Mucosa of rectum (tissue), 2 donors: ENCODE measurements at regions not wholly inside any gene's neighbourhood (a gene's known extent, or its start where the extent isn't known, plus 50 kb on each side); places are given as distances from the start of the nearest gene placed in this dataset.

Experiments used
- H3K27ac ChIP-seq, 2 donors: one replicate each; pipeline ENCODE4 v1.7.0; 2013; ENCODE audit warnings: inconsistent platforms in 2 of 2, low read depth in 2 of 2, low read length in 2 of 2
- H3K27me3 ChIP-seq, 2 donors: one replicate each; pipeline ENCODE4 v1.7.0; 2013; ENCODE audit warnings: low read length in 2 of 2; ENCODE audit not compliant: control insufficient read depth in 2 of 2, insufficient read depth in 2 of 2
- H3K36me3 ChIP-seq, 2 donors: one replicate each; pipeline ENCODE4 v1.7.0; 2013; ENCODE audit warnings: low read length in 2 of 2; ENCODE audit not compliant: control insufficient read depth in 2 of 2, insufficient read depth in 2 of 2
- H3K4me1 ChIP-seq, 2 donors: one replicate each; pipeline ENCODE4 v1.7.0; 2013; ENCODE audit warnings: low read length in 2 of 2, mild to moderate bottlenecking in 1 of 2; ENCODE audit not compliant: control insufficient read depth in 2 of 2, insufficient read depth in 2 of 2
- H3K4me3 ChIP-seq, 2 donors: one replicate each; pipeline ENCODE4 v1.7.0; 2013; ENCODE audit warnings: low read length in 2 of 2
- H3K9ac ChIP-seq, 2 donors: one replicate each; pipeline ENCODE4 v1.7.0; 2013; ENCODE audit warnings: low read length in 2 of 2, low read depth in 1 of 2, mild to moderate bottlenecking in 1 of 2
- H3K9me3 ChIP-seq, 2 donors: one replicate each; pipeline ENCODE4 v1.7.0; 2013; ENCODE audit warnings: low read length in 2 of 2; ENCODE audit not compliant: control insufficient read depth in 2 of 2
- donor health status: healthy.
- donor health status: Normal muscosa, but diverticular disease.

- Histone ChIP-seq H3K27me3 (no peaks in the 10 kb centered on the region), H3K27ac (no peak overlapping the region), H3K4me3 (no peak overlapping the region), H3K9me3 (no peaks in the 10 kb centered on the region), H3K4me1 (no peaks in the 10 kb centered on the region), H3K9ac (no peak overlapping the region), H3K36me3 (no peaks in the 10 kb centered on the region)
These were observed 786.6 kb upstream of the RGS18 start for GRCh38 chr1:191371626-191372025.

- H3K4me1 ChIP-seq = no peaks in the 10 kb centered on the region
- H3K9ac ChIP-seq = no peak overlapping the region
These were observed 770.0 kb upstream of the RGS18 start for GRCh38 chr1:191388283-191388682.

GRCh38 chr1:191396622-191397021 is 761.6 kb upstream of the RGS18 start:
- H3K4me3 ChIP-seq = no peak overlapping the region
- no peaks in the 10 kb centered on the region for H3K4me1 ChIP-seq
- H3K27ac ChIP-seq = no peak overlapping the region
- H3K36me3 ChIP-seq = no peaks in the 10 kb centered on the region
- H3K9me3 ChIP-seq = peaks cover 0 to 2% of the 10 kb centered on the region in 2 donors
- no peaks in the 10 kb centered on the region for H3K27me3 ChIP-seq
- H3K9ac ChIP-seq = no peak overlapping the region

More at GRCh38 chr1:191388283-191388682, 770.0 kb upstream of the RGS18 start:
- no peaks in the 10 kb centered on the region for H3K9me3 ChIP-seq
- H3K27me3 ChIP-seq = no peaks in the 10 kb centered on the region
- H3K27ac ChIP-seq = no peak overlapping the region
- no peaks in the 10 kb centered on the region for H3K36me3 ChIP-seq
- no peak overlapping the region for H3K4me3 ChIP-seq

- Histone ChIP-seq H3K27me3 (no peaks in the 10 kb centered on the region), H3K4me1 (no peaks in the 10 kb centered on the region), H3K4me3 (no peak overlapping the region), H3K27ac (no peak overlapping the region), H3K9me3 (peaks cover 0 to 2% of the 10 kb centered on the region in 2 donors), H3K9ac (no peak overlapping the region), H3K36me3 (no peaks in the 10 kb centered on the region)
These were observed 759.7 kb upstream of the RGS18 start for GRCh38 chr1:191398551-191398950.

- Histone ChIP-seq H3K9me3 (no peaks in the 10 kb centered on the region), H3K4me3 (no peak overlapping the region), H3K36me3 (no peaks in the 10 kb centered on the region), H3K9ac (no peak overlapping the region), H3K4me1 (no peaks in the 10 kb centered on the region), H3K27me3 (no peaks in the 10 kb centered on the region), H3K27ac (no peak overlapping the region)
These were observed 752.8 kb upstream of the RGS18 start for GRCh38 chr1:191405417-191405816.

GRCh38 chr1:191414981-191415640 is 743.2 kb upstream of the RGS18 start:
- Histone ChIP-seq H3K4me3 (no peak overlapping the region), H3K36me3 (no peaks in the 10 kb centered on the region), H3K9ac (no peak overlapping the region), H3K27ac (no peak overlapping the region), H3K4me1 (no peaks in the 10 kb centered on the region), H3K9me3 (no peaks in the 10 kb centered on the region), H3K27me3 (no peaks in the 10 kb centered on the region)

- Histone ChIP-seq H3K9ac (no peak overlapping the region), H3K9me3 (no peaks in the 10 kb centered on the region), H3K4me1 (no peaks in the 10 kb centered on the region), H3K27ac (no peak overlapping the region), H3K36me3 (no peaks in the 10 kb centered on the region), H3K4me3 (no peak overlapping the region), H3K27me3 (no peaks in the 10 kb centered on the region)
These were observed 738.4 kb upstream of the RGS18 start for GRCh38 chr1:191419842-191420241.

- no peaks in the 10 kb centered on the region for H3K36me3 ChIP-seq
- no peaks in the 10 kb centered on the region for H3K27me3 ChIP-seq
- H3K4me3 ChIP-seq = no peak overlapping the region
- H3K27ac ChIP-seq = no peak overlapping the region
- no peaks in the 10 kb centered on the region for H3K4me1 ChIP-seq
- no peak overlapping the region for H3K9ac ChIP-seq
- H3K9me3 ChIP-seq = no peaks in the 10 kb centered on the region
These were observed 730.7 kb upstream of the RGS18 start for GRCh38 chr1:191427593-191427992.

- Histone ChIP-seq H3K9me3 (peaks cover 0 to 2% of the 10 kb centered on the region in 2 donors), H3K4me1 (no peaks in the 10 kb centered on the region)
These were observed 725.4 kb upstream of the RGS18 start for GRCh38 chr1:191432817-191433216.

GRCh38 chr1:191438979-191439378 is 719.3 kb upstream of the RGS18 start:
- Histone ChIP-seq H3K4me3 (no peak overlapping the region), H3K36me3 (no peaks in the 10 kb centered on the region), H3K27ac (no peak overlapping the region), H3K4me1 (no peaks in the 10 kb centered on the region), H3K27me3 (no peaks in the 10 kb centered on the region), H3K9me3 (peaks cover 0 to 2% of the 10 kb centered on the region in 2 donors), H3K9ac (no peak overlapping the region)

More at GRCh38 chr1:191432817-191433216, 725.4 kb upstream of the RGS18 start:
- Histone ChIP-seq H3K9ac (no peak overlapping the region), H3K4me3 (no peak overlapping the region), H3K36me3 (no peaks in the 10 kb centered on the region), H3K27me3 (no peaks in the 10 kb centered on the region), H3K27ac (no peak overlapping the region)
